ENCODE measurements at regions not wholly inside any gene's neighbourhood (a gene's known extent, or its start where the extent isn't known, plus 50 kb on each side); places are given as distances from the start of the nearest gene placed in this dataset.

DNA sequence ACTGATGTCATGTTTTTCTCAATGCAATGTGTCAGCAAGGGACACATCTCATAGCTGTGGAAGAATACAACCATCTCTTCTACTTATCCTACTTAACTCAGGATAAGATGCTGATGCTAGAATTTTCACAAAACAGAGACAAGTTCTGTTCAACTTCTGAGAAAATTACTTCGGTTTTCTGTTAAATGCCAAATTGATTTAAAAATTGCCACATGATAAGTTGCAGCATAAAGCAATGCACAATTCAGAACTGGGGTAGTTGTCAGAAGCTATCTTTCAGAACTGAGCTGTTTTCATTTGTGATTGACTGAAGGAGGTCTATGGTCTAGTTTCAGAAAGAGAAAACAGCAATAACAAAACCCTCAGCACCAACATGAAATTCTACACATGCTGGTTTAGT is 954.8 kb upstream of the C9orf72 start:
- Histone ChIP-seq H4K20me1 (ENCODE audit: insufficient read depth, low read length) (no peaks in the 10 kb centered on the region), H3K9me3 (ENCODE audit: insufficient read depth, low read length) (no peaks in the 10 kb centered on the region), H3K4me2 (ENCODE audit: low read length) (no peak overlapping the region), H3K27ac (ENCODE audit: low read length) (no peak overlapping the region), H3K79me2 (ENCODE audit: low read length) (no peaks in the 10 kb centered on the region), H3K36me3 (replicated peaks; ENCODE audit: low read depth, low read length) (no peaks in the 10 kb centered on the region), H3K4me3 (ENCODE audit: low read length) (no peak overlapping the region), H3K27me3 (ENCODE audit: low read depth, low read length) (no peaks in the 10 kb centered on the region), H2AFZ (ENCODE audit: low read depth, low read length) (no peak overlapping the region), H3K4me1 (ENCODE audit: low read length) (peaks cover 25% of the 10 kb centered on the region), H3K9ac (ENCODE audit: low read length) (no peak overlapping the region)
- no peak for TF ChIP-seq EZH2phosphoT487 (IDR thresholded peaks at IDR 0.05; ENCODE audit: low read depth)
- TF ChIP-seq, protein P1, sequence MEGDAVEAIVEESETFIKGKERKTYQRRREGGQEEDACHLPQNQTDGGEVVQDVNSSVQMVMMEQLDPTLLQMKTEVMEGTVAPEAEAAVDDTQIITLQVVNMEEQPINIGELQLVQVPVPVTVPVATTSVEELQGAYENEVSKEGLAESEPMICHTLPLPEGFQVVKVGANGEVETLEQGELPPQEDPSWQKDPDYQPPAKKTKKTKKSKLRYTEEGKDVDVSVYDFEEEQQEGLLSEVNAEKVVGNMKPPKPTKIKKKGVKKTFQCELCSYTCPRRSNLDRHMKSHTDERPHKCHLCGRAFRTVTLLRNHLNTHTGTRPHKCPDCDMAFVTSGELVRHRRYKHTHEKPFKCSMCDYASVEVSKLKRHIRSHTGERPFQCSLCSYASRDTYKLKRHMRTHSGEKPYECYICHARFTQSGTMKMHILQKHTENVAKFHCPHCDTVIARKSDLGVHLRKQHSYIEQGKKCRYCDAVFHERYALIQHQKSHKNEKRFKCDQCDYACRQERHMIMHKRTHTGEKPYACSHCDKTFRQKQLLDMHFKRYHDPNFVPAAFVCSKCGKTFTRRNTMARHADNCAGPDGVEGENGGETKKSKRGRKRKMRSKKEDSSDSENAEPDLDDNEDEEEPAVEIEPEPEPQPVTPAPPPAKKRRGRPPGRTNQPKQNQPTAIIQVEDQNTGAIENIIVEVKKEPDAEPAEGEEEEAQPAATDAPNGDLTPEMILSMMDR (IDR thresholded peaks at IDR 0.05; ENCODE audit: low read depth, low read length): no peak

DNA sequence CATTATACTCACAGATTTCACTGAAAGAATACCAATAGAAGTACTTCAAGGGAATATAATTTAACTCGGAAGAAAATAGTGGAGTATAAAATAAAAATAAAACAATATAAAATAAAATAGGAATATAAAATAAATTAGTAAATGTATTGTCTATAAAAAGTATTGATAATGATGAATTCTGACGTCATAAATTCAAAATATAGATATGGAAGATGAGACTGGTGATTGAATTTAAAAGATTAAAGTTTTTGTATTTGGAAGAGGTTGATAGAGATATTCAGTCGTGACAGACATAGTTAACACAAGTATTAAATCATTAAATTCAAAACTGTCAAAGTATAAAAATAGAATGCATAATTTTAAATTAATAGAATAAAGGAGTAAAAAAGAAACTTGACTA is 964.9 kb upstream of the C9orf72 start:
- H3K27me3 ChIP-seq (ENCODE audit: low read depth, low read length): no peaks in the 10 kb centered on the region
- no peak overlapping the region for H3K4me2 ChIP-seq (ENCODE audit: low read length)
- no peak overlapping the region for H3K9ac ChIP-seq (ENCODE audit: low read length)
- no peaks in the 10 kb centered on the region for H3K9me3 ChIP-seq (ENCODE audit: insufficient read depth, low read length)
- H3K4me3 ChIP-seq (ENCODE audit: low read length): no peak overlapping the region
- no peaks in the 10 kb centered on the region for H3K36me3 ChIP-seq (replicated peaks; ENCODE audit: low read depth, low read length)
- no peaks in the 10 kb centered on the region for H3K79me2 ChIP-seq (ENCODE audit: low read length)
- no peak overlapping the region for H3K27ac ChIP-seq (ENCODE audit: low read length)
- H4K20me1 ChIP-seq (ENCODE audit: insufficient read depth, low read length): no peaks in the 10 kb centered on the region
- H2AFZ ChIP-seq (ENCODE audit: low read depth, low read length): no peak overlapping the region
- H3K4me1 ChIP-seq (ENCODE audit: low read length): no peaks in the 10 kb centered on the region
- TF ChIP-seq, protein P1 (IDR thresholded peaks at IDR 0.05; ENCODE audit: low read depth, low read length): no peak
- no peak for TF ChIP-seq EZH2phosphoT487 (IDR thresholded peaks at IDR 0.05; ENCODE audit: low read depth)

DNA sequence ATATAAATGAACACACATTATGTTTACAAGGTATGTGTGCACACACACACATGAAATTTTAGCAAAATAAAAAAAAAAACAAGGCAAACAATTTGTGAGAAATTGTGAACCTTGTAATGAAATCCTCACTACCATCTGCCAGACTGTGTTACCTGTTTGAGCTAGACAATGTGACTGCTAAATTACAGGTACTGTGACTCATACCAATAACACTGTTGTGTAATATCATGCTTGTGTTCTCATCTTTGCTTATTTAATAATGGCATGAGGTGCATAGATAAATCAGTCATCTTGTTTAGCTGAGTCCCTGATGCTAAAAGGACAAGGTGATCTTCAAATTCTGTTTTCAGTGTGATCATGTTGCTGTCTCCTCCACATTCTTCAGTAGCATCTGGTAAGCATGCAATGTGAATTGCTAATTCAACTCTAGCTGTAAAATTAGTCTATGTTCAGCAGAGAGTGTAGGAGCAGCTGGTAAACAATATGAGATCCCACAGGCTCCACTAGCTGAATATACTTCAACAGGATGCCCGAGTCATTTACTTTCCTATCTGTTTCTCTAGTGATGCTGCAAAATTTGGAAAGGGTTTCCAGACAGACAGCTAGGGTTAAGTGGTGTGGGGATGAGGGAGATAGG is 966.3 kb upstream of the C9orf72 start:
- no peak overlapping the region for H2AFZ ChIP-seq (ENCODE audit: low read depth, low read length)
- no peak overlapping the region for H3K4me2 ChIP-seq (ENCODE audit: low read length)
- H3K4me1 ChIP-seq (ENCODE audit: low read length): no peaks in the 10 kb centered on the region
- H4K20me1 ChIP-seq (ENCODE audit: insufficient read depth, low read length): no peaks in the 10 kb centered on the region
- H3K36me3 ChIP-seq (replicated peaks; ENCODE audit: low read depth, low read length): no peaks in the 10 kb centered on the region
- no peaks in the 10 kb centered on the region for H3K27me3 ChIP-seq (ENCODE audit: low read depth, low read length)
- H3K9ac ChIP-seq (ENCODE audit: low read length): no peak overlapping the region
- no peak overlapping the region for H3K4me3 ChIP-seq (ENCODE audit: low read length)
- H3K9me3 ChIP-seq (ENCODE audit: insufficient read depth, low read length): no peaks in the 10 kb centered on the region
- TF ChIP-seq, protein P1 (IDR thresholded peaks at IDR 0.05; ENCODE audit: low read depth, low read length): no peak
- TF ChIP-seq EZH2phosphoT487 (IDR thresholded peaks at IDR 0.05; ENCODE audit: low read depth): no peak
- H3K79me2 ChIP-seq (ENCODE audit: low read length): no peaks in the 10 kb centered on the region
- H3K27ac ChIP-seq (ENCODE audit: low read length): no peak overlapping the region

DNA sequence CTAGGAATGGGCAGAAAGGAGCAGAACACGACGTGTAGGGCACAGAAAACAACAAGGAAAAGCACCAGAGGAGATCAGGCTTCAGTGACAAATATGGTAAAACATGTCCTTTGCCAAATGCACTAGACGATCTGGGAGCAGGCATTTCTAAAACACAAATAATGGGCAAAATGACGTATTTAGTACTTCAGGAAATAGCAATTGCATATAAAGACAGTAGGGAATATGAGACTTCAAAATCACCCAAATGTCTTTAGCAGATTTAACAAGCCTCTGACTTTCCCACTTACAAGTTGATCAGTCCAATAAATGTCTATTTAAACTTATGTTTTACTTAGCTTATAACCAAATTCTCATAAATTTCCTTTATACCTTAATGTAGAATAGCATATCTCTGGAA is 969.6 kb upstream of the C9orf72 start:
- H3K27ac ChIP-seq (ENCODE audit: low read length): no peak overlapping the region
- no peaks in the 10 kb centered on the region for H3K4me1 ChIP-seq (ENCODE audit: low read length)
- TF ChIP-seq, protein P1 (IDR thresholded peaks at IDR 0.05; ENCODE audit: low read depth, low read length): no peak
- TF ChIP-seq EZH2phosphoT487 (IDR thresholded peaks at IDR 0.05; ENCODE audit: low read depth): no peak
- no peaks in the 10 kb centered on the region for H3K9me3 ChIP-seq (ENCODE audit: insufficient read depth, low read length)
- H4K20me1 ChIP-seq (ENCODE audit: insufficient read depth, low read length): no peaks in the 10 kb centered on the region
- no peaks in the 10 kb centered on the region for H3K36me3 ChIP-seq (replicated peaks; ENCODE audit: low read depth, low read length)
- H3K4me2 ChIP-seq (ENCODE audit: low read length): no peak overlapping the region
- no peak overlapping the region for H3K4me3 ChIP-seq (ENCODE audit: low read length)
- H3K79me2 ChIP-seq (ENCODE audit: low read length): no peaks in the 10 kb centered on the region
- H2AFZ ChIP-seq (ENCODE audit: low read depth, low read length): 0 out of 2 replicates have a peak overlapping the region, but pooled peaks have one; percentile 39
- H3K27me3 ChIP-seq (ENCODE audit: low read depth, low read length): no peaks in the 10 kb centered on the region
- no peak overlapping the region for H3K9ac ChIP-seq (ENCODE audit: low read length)
